ENCODE measurements at regions not wholly inside any gene's neighbourhood (a gene's known extent, or its start where the extent isn't known, plus 50 kb on each side); places are given as distances from the start of the nearest gene placed in this dataset.

GRCh38 chr3:88586121-88586640 lies 436.4 kb downstream of the C3orf38 start:
- DNase-seq = no peak

DNA sequence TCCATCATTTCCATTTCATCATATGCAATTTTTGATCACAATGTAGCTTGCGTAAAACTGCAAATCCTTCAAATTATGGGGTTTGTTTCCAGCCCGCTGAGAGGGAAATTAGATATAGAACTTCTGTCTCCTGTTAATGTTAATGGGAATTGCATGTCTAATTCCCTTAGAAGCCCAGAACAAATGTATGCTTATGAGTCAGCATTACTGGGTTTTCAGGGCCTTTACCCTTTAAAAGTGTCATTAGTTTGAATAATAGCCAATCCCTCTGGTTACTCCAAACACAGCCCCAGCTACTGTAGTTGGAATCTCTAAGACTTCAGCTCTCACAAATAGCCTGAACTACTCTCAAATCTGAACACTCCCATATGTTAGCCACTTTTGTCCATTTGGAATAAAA lies 439.4 kb downstream of the C3orf38 start:
- DNase-seq = no peak

GRCh38 chr3:88595026-88595425 lies 445.3 kb downstream of the C3orf38 start:
- DNase-seq = no peak

DNA sequence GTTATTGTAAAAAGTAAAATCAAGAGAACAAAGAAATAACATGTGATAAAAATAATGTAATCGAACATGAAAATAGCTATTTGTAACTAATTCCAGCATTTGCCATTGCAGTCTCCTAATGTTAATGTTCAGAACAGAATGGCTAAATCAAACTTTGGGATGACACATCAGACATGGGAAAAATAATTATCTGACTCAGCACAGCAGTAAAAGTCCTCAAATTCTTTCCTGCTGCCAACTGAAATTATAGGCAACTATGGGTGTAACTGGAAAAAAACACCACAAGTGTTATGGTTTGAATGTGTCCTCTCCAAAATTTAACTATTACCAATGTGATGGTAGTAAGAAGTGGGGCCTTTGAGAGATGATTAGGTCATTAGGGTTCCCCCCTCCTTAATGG lies 446.7 kb downstream of the C3orf38 start:
- DNase-seq = no peak

- DNase-seq = no peak
Measured at GRCh38 chr3:88610820-88611219, 461.1 kb downstream of the C3orf38 start.

GRCh38 chr3:88611826-88612326 lies 462.1 kb downstream of the C3orf38 start:
- no peak for DNase-seq

DNA sequence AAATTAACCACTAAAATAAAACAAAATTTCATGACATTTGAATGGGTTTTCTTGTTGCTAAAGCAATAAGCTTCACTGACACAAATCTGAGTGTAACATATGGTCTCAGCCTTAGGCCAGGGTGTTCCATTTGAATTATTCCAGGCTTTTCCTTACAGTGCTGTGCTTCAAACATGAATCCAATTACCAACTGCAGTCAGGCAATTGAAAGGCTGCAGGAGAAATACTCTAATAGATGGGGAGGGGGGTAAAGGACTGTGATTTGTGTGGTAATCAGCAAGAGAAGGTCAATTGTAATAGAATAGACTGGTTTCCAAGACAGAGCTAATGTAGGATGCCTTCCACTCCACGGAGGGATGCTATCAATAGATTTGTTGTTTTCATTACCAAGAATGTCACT lies 466.7 kb downstream of the C3orf38 start:
- no peak for DNase-seq

DNA sequence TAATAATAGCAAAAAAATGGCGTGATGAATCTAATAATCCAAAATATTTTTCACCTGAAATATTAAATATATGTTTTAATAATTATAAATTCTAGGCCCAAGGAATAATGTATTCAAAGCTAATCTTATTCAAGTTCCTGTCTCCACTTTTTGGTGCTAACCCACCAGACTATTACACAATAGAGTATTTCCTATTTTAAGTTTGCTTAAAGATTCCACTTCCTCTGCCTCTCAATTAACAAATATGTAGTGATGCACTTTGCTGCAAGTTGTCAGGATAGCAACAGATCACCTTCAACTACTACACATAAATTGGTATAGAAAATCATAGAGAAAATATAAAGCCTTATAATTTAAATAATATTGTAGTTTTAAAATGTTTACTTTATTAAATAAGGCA lies 467.5 kb downstream of the C3orf38 start:
- no peak for DNase-seq

- no peak for DNase-seq
Measured at GRCh38 chr3:88618021-88618645, 468.4 kb downstream of the C3orf38 start.

GRCh38 chr3:88621586-88621985 lies 471.8 kb downstream of the C3orf38 start:
- DNase-seq = no peak

GRCh38 chr3:88623709-88624108 lies 473.9 kb downstream of the C3orf38 start:
- no peak for DNase-seq

- DNase-seq = no peak
Measured at GRCh38 chr3:88626456-88627120, 476.8 kb downstream of the C3orf38 start.

GRCh38 chr3:88628901-88629300 lies 478.5 kb upstream of the EPHA3 start:
- no peak for DNase-seq

DNA sequence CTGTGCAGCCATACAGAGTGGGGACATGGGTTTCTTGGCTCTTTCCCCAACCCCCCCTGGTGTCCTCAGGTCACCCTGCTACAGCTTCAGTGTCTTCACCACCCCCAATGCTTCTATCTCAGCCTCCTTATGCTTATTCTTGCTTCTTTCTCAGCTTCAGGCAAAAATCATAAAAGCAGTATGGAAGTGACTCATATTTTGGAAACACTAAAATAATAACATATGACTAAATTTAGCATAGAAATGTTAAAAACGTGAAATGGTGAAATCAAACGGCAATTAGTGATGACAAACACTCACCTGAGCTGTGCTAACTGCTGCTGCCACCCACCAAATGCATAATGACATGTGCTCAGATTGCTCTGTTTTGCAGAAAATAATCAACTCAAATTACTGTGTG lies 475.2 kb upstream of the EPHA3 start:
- DNase-seq = no peak

DNA sequence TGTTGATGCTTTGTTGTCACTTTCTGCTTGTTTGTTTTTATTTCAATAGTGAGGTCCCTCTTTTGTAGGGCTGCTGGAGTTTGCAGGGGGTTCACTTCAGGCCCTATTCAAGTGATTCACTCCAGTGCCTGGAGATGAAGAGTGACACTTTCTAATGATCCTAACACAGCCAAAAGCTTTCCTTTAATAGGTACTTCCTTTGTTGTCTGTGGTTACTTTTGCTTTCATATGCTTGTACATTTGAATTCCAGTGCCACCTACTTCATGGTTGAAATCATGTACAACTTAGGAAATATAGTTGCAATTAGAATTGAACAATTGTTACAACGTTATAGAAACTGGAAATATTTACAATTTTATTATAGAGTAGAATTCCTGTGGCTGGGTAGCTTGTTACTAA lies 466.8 kb upstream of the EPHA3 start:
- no peak for DNase-seq

DNA sequence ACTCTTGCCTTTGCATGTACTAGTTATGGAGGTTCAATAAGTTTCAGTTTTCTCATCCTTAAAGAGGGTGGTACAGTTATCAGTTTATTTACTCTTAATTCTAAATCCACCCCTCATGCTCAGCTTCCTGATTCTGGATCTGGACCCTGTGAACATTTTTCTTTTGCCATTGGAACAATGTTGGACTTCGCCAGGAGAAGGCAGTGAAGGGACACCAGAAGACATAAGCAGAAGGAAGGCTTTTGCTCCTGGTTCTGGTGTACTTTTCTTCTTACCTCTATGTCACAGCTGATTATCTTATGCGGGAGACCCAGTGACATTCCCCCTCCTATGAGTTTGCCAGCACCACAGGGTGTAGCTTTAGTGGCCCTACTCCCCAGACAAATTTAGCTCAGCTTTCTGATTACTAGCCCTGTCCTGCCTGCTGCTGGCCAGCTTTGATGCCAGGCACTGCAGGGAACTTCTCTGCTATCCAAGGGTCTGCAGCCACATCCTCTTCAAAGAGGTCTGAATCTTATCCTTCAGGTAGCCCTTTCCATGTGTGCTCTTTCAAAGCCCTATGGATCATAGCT lies 466.3 kb upstream of the EPHA3 start:
- DNase-seq = no peak

DNA sequence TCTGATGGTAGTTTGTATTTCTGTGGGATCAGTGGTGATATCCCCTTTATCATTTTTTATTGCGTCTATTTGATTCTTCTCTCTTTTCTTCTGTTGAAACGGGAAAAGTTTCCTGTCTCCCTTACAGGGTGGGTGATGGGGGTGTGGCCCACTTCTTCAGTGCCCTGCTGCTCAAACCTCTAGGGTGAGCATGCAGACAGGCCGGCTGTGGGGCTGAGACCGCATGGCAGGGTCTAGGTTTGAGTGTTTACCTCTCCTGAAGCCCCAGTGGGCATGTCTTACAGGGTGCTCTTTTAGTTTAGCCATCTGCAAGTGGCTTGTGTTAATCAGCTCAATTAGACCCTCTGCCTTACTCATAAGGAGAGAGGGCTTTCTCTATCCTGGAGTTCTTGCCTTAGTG lies 450.0 kb upstream of the EPHA3 start:
- no peak for DNase-seq

DNA sequence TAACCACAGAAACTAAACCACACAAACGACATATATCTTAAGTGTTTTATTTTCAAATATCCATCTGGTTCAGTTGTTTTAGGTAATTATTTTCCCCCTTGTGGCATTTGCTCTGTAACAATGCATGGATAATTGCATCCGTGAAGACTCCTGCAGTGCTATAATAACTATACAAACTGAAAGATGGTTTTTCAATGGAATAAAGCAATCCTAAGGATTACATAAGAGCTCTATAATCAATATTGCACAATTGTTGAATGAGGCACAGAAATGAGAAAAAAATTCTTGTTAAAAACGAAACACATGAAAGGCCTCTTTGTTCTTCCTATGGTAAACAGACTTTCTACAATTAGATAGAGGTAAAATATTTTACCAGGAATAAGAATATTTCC lies 446.0 kb upstream of the EPHA3 start:
- DNase-seq = no peak

- DNase-seq = no peak
Measured at GRCh38 chr3:88668180-88668579, 439.2 kb upstream of the EPHA3 start.

GRCh38 chr3:88671573-88671972 lies 435.8 kb upstream of the EPHA3 start:
- no peak for DNase-seq

DNA sequence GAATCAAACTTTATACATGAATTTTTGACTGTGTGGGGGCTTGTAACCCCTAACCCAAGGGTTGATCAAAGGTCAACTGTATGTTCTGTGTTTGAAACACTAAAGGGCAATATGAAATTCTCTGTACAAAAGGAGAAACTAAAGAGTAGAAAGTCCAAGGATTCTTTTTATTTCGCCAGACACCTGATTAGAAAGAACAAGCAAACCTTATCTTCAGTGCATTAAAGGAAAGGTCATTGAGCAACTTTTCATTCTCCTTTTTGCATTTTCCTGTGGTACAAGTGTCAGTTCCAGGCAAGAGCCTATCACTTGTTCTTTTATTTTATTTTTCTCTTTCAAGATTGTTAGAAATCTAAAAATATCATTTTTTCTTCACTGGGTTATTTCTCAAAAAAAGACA lies 430.1 kb upstream of the EPHA3 start:
- no peak for DNase-seq

- no peak for DNase-seq
Measured at GRCh38 chr3:88678747-88679146, 428.7 kb upstream of the EPHA3 start.

DNA sequence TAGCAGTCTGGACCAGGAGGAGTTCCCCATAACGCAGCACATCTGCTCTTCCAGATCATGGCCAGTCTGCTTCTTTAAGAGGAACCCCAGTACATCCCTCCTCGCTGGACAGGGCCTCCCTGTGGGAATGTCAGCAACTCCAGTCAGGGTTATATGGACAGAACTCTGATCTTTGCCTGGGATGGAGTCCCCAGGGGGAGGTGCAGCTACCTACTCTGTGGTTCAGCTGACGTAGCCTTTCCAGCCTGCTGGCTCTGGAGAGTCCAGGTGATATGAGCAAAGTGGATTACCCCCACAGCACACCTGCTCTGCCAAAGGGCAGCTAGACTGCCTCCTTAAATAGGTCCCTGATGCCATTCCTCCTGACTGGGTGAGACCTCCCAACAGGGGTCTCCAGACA lies 417.1 kb upstream of the EPHA3 start:
- no peak for DNase-seq

GRCh38 chr3:88691081-88691480 lies 416.3 kb upstream of the EPHA3 start:
- DNase-seq = no peak
